NCI-H446 (cell line): ENCODE measurements at regions not wholly inside any gene's neighbourhood (a gene's known extent, or its start where the extent isn't known, plus 50 kb on each side); places are given as distances from the start of the nearest gene placed in this dataset.
"Not testable (repeated sequence)": the region's sequence is repeated elsewhere in the genome, so short reads cannot be mapped to it uniquely, and the experiment has no call there.

ENCODE experiments used
- DNase-seq, 2 experiments: peaks; one replicate each; lab custom pipeline; 2025; lab: John Stamatoyannopoulos, UW

GRCh38 chr2:216944733-216945132, 84.9 kb upstream of the TNP1 start:
- DNase-seq = no peak

DNA sequence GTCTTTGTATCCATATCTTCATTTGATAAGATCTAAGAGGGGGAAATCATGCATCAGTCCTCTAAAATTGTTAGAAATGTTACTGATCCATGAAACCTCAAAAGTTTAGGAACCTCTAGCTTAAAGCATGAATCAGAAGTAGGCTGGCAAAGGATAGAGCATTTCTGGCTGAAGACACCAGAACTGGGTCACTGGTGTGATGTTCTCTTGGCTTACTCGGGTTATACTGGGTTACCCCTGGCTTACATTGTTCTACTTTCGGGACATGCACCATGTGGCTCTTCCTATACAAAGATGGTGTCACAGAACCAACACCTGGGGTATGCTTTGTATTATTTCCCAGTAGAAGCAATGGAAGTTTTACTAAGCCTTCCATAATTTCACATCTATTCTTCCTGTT, 83.2 kb upstream of the TNP1 start:
- no peak for DNase-seq

GRCh38 chr2:216942465-216942864, 82.6 kb upstream of the TNP1 start:
- DNase-seq = no peak

DNA sequence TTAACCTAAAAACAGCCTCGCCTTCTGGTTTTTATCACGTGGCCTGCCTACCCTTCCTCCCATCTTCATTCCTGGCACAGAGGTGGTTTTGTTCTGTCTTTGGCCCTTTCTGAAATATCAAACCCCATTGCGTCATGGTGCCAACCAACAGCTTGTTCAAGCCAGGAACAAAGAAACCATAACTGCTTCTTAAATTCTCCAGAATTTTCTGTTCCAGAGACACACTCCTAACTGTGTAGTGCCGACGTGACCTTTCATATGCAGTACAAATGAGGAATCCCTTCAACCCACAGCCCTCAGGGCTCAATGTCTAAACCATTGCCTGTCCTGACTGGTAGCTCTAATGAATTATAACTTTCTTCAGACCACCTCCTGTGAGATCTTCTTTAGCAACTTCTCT, 82.2 kb upstream of the TNP1 start:
- no peak for DNase-seq

DNA sequence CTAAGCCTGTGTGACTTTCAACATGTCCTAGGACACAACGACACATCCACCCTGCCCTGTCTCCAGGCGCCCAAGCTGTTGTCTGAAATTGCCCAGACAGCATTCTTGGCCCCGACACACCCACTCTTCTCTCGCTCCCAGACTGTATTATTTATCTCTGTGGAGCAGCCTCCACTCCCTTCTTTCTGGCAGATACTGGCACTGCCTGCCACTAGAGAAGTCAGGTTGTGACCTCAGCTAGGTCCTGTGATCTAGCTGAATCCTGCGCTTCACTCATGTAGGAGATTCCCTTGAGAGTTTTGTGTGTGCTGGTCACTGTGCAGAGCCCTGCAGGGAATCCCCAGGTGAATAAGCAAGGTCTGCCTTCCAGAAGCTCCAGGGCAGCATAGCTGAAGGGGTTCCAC, 77.1 kb upstream of the TNP1 start:
- peak in 1 of 2 experiments; percentile 16 for DNase-seq

DNA sequence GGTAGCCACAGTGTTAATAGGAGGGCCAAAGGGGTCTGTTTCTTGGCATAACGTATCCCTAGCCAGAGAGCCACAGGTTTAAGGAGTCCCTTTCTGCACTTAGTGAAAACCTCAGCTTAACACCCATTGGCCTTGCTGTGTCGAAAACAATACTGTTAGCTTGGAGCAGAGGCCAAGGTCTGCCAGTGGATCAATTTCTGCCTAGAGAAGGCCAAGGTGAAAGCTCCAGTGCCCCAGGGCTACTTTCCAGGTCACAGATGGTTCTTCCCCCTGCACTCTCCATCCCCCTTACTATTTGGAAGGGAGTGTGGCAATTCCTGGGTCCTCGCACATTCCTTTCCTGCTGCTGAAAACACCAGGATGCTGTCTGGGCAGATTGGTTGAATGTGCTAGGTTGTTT, 74.8 kb upstream of the TNP1 start:
- peak in 1 of 2 experiments; percentile 23 for DNase-seq

- peak in 1 of 2 experiments; percentile 30 for DNase-seq
Measured at GRCh38 chr2:216934151-216934550, 74.3 kb upstream of the TNP1 start.

GRCh38 chr2:216932863-216933548, 73.1 kb upstream of the TNP1 start:
- DNase-seq = peak; percentile 10 to 73

DNA sequence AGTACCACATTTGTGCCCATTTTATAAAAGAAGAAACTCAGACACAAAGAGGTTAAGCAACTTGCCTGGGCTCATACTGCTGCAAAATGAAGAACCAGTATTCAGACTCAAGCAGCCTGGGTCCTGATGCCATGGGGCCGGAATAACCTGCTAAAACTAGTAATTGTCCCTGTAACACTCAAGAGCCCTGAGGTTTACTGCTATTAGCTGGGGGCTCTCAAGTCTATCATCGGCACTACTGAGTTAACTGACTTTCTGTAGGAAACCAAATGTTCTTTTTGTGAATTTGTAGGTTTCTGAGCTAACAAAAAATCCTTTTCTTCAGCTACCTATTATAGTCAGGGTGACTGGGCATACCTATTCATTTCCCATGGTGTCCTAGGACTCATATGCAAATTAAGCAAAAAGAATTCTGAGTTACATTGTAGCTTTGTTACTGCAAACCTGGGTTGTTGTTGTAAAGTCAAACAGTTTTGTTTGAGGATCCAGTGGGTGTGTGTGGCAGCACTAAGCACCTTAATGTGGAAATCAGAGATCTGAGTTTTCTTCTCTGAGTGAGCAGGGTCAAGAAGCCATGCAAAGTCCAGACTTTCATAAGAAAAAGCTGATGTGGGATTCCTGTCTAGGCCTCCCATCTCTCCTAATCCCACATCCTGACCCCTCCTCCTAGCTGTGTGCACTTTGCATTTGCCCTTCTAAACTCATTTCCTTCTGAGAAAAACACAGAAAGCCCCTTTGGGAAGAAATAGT, 72.4 kb upstream of the TNP1 start:
- no peak for DNase-seq

DNA sequence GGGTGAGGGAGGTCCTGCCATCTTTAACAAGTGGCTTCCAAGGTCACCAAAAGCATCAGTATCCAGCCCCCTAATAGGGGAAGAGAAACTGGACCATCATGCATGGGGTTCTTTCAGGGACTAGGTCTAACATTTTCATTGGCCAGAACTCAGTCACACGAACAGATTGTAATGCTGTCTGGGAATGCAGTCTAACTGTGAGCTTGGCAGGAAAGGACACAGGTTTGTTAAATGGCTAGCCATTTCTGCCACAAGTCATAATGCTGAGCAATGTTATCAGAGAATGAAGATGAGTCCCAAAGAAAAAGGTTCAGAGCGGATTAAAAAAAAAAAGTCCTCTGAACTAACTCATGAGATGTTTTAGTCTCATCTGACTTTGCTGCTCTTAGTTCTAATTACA, 70.9 kb upstream of the TNP1 start:
- DNase-seq = no peak

- DNase-seq = not testable (repeated sequence)
Measured at GRCh38 chr2:216929338-216929737, 69.5 kb upstream of the TNP1 start.

- DNase-seq = no peak
Measured at GRCh38 chr2:216927163-216927562, 67.3 kb upstream of the TNP1 start.

GRCh38 chr2:216925636-216926366, 65.9 kb upstream of the TNP1 start:
- DNase-seq = no peak

DNA sequence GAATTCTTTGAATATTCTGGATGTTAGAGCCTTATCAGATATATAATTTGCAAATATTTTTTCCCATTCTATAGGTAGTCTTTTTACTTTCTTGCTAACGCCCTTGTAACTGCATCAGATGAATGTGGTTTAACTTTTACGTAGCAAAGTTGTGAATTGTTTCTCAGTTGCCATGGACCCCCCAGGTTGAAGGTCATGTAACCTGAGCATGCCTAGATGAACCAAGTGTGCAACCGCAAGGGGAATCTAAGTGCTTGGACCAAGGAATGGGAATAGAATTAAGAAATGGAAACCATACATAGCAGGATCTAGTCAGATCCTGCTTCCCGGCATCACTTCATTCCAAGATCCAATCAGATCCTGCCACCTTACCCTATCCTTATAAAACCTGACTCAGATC, 65.1 kb upstream of the TNP1 start:
- DNase-seq = no peak

GRCh38 chr2:216923706-216924105, 63.8 kb upstream of the TNP1 start:
- no peak for DNase-seq

DNA sequence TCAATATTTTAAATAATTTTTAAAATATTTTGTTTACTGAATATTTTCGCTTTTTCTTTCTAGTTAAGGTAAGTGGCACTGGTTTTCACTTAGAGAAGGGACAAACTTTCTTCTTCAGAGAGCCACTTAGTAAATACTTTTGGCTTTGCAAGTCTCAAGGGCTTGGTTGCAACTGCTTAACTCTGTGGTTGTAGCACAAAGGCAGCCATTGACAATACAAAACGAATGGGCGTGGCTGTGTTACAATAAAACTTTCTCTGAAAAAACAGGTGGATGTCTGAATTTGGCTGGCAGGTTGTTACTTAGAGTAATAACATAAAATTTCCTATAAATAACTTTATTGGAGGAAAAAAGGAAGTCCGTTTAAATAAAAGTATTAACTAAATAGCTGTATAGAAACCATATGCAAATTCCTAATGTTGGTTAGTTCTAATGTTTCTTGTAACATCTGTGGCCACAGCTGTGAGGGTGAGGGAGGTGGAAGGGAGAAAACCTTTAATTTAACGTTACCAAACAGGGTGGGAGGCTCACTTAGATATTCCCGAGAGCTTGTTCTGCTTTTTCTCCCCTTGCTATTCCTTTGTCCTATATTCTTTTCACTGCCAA, 62.4 kb upstream of the TNP1 start:
- DNase-seq = no peak

GRCh38 chr2:216920937-216921456, 61.1 kb upstream of the TNP1 start:
- DNase-seq = no peak

DNA sequence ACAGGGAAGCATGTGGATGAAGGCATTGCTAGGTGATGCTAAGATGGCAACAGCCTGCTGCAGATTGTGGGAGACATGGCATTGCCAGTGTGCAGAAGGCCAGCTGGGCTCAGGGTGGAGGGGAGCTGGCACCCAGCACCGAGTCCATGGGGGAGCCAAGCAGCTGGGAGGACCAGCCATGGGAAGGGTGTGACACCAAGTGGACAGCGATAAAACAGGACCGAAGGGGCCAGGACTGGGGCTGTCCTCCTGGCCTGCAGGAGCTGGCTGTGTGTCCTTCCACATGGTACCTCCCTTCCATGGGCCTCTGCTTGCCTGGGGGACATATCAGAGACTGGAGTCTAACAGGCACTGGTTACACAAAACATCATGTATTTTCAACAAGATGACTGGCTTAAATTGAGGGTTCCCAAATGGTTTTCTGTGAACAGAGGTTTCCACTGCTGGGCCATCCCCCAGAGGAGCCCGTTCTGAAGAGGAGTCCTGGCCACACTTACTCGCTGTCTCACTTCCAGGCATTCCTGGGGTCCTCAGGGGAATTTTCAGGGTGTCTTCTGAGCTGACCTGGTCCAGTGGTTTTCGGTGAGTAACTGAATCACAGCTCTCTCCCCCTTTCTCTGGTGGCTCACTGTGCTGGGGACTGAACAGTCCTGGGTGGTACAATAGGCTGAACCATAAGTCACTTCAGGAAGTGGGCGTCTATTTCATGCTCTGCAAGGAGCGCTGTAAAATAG, 60.4 kb upstream of the TNP1 start:
- DNase-seq = no peak

- peak; percentile 60 to 87 for DNase-seq
Measured at GRCh38 chr2:216918088-216918680, 58.3 kb upstream of the TNP1 start.

DNA sequence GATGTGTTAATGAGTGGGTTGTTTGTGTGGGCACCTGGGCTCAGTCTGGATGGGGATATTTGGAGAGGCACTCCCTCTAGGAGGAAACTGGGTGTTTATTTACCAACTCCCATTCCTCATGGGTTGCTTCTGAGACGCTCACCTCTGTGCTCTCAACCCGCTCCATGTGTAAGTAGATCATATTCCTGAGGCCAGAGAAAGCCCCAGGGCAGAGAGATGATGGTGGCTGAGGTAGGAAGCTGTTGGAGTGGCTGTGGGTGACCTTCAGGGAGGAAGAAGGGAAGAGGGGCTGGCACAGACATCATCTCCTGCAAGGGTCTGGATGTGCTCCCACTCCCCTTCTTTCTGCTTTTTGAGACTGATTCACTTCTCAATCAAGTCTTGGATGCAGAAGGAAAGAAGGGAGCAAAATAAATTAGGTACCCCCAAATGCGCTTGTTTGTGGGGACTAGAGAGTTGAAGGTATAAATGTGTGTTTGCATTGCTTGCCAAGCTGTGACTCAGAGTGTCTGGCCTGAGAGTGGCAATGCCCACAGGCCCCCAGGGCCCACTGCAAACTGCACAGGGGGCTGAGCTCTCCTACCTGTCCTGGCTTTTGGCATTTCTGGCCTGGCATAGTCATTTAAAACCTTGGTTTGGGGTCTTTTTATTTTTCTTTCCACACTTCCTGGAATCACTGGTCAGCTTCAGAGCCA, 57.2 kb upstream of the TNP1 start:
- DNase-seq = no peak
